OCI-LY7 (cell line): ENCODE measurements at regions not wholly inside any gene's neighbourhood (a gene's known extent, or its start where the extent isn't known, plus 50 kb on each side); places are given as distances from the start of the nearest gene placed in this dataset.
"Not testable (repeated sequence)": the region's sequence is repeated elsewhere in the genome, so short reads cannot be mapped to it uniquely, and the experiment has no call there.

ENCODE experiments used
- CTCF ChIP-seq: fragments of 200-600 bp; sonication (generic); conservative IDR thresholded peaks from 2 replicates; pipeline ENCODE4 v1.5.1; 2014; ENCODE audit warnings: mild to moderate bottlenecking, antibody characterized with exemption, low read length, moderate library complexity, mixed read lengths
- EZH2phosphoT487 ChIP-seq: fragments of 200-600 bp; sonication (generic); IDR thresholded peaks from 2 replicates; pipeline ENCODE4 v1.6.1; 2018; ENCODE audit warnings: low read depth, borderline replicate concordance, mild to moderate bottlenecking, mixed run types, antibody characterized with exemption, low read length, moderate library complexity, mixed read lengths

- not testable (repeated sequence) for TF ChIP-seq EZH2phosphoT487, CTCF
Observed at GRCh38 chr14:39639009-39639408, 206.8 kb upstream of the FBXO33 start.
